ENCODE measurements at regions not wholly inside any gene's neighbourhood (a gene's known extent, or its start where the extent isn't known, plus 50 kb on each side); places are given as distances from the start of the nearest gene placed in this dataset.

GRCh38 chr6:67606906-67607828 is 1027.9 kb upstream of the ADGRB3 start:
- no peaks in the 10 kb centered on the region for H3K36me3 Mint-ChIP-seq

DNA sequence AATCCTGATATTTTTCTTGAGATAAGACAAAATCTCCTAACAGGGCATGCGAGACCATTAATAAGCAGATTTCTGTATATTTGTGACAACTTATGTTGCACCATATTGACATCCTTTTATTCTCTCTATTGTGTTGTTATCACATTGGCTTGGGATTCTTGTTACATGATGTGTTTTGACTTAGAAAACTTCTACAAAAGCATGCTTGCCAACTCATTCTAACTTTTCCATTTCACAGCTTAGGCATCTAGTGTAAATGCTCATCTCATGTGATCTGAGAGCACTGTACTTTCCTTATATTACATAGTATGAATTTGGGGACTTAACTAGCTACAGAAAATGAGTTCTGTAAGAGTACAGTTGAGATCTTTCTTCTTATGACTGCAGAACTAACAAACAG is 1040.7 kb upstream of the ADGRB3 start:
- no peak overlapping the region for H3K4me3 Mint-ChIP-seq
- no peaks in the 10 kb centered on the region for H3K9me3 Mint-ChIP-seq
- H3K4me1 Mint-ChIP-seq (ENCODE audit: unreplicated experiment), result no peaks in the 10 kb centered on the region
- TF ChIP-seq, protein P1, sequence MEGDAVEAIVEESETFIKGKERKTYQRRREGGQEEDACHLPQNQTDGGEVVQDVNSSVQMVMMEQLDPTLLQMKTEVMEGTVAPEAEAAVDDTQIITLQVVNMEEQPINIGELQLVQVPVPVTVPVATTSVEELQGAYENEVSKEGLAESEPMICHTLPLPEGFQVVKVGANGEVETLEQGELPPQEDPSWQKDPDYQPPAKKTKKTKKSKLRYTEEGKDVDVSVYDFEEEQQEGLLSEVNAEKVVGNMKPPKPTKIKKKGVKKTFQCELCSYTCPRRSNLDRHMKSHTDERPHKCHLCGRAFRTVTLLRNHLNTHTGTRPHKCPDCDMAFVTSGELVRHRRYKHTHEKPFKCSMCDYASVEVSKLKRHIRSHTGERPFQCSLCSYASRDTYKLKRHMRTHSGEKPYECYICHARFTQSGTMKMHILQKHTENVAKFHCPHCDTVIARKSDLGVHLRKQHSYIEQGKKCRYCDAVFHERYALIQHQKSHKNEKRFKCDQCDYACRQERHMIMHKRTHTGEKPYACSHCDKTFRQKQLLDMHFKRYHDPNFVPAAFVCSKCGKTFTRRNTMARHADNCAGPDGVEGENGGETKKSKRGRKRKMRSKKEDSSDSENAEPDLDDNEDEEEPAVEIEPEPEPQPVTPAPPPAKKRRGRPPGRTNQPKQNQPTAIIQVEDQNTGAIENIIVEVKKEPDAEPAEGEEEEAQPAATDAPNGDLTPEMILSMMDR (conservative IDR thresholded peaks at IDR 0.05), result no peak
- H3K27me3 Mint-ChIP-seq, result no peaks in the 10 kb centered on the region
- DNase-seq (ENCODE audit: extremely low spot score, unreplicated experiment), result no peak
- no peaks in the 10 kb centered on the region for H3K36me3 Mint-ChIP-seq
- no peak overlapping the region for H3K27ac Mint-ChIP-seq

More at GRCh38 chr6:67606906-67607828, 1027.9 kb upstream of the ADGRB3 start:
- Mint-ChIP-seq H3K27ac (no peak overlapping the region), H3K4me3 (no peak overlapping the region), H3K27me3 (no peaks in the 10 kb centered on the region), H3K4me1 (ENCODE audit: unreplicated experiment) (no peaks in the 10 kb centered on the region), H3K9me3 (no peaks in the 10 kb centered on the region)
- TF ChIP-seq, protein P1 (conservative IDR thresholded peaks at IDR 0.05), result no peak
- no peak for DNase-seq (ENCODE audit: extremely low spot score, unreplicated experiment)

GRCh38 chr6:67593247-67593646 is 1041.8 kb upstream of the ADGRB3 start:
- no peaks in the 10 kb centered on the region for H3K27me3 Mint-ChIP-seq

GRCh38 chr6:67591910-67592309 is 1043.2 kb upstream of the ADGRB3 start:
- Mint-ChIP-seq H3K36me3 (no peaks in the 10 kb centered on the region), H3K4me1 (ENCODE audit: unreplicated experiment) (no peaks in the 10 kb centered on the region), H3K27me3 (no peaks in the 10 kb centered on the region), H3K4me3 (no peak overlapping the region), H3K27ac (no peak overlapping the region), H3K9me3 (no peaks in the 10 kb centered on the region)
- TF ChIP-seq, protein P1 (conservative IDR thresholded peaks at IDR 0.05), result no peak
- no peak for DNase-seq (ENCODE audit: extremely low spot score, unreplicated experiment)

More at GRCh38 chr6:67593247-67593646, 1041.8 kb upstream of the ADGRB3 start:
- TF ChIP-seq, protein P1 (conservative IDR thresholded peaks at IDR 0.05), result no peak
- Mint-ChIP-seq H3K36me3 (no peaks in the 10 kb centered on the region), H3K4me1 (ENCODE audit: unreplicated experiment) (no peaks in the 10 kb centered on the region), H3K27ac (no peak overlapping the region), H3K9me3 (no peaks in the 10 kb centered on the region), H3K4me3 (no peak overlapping the region)
- DNase-seq (ENCODE audit: extremely low spot score, unreplicated experiment), result no peak

GRCh38 chr6:67567842-67568241 is 1067.2 kb upstream of the ADGRB3 start:
- no peak overlapping the region for H3K4me3 Mint-ChIP-seq
- no peak overlapping the region for H3K27ac Mint-ChIP-seq
- no peaks in the 10 kb centered on the region for H3K9me3 Mint-ChIP-seq
- H3K27me3 Mint-ChIP-seq, result no peaks in the 10 kb centered on the region
- no peaks in the 10 kb centered on the region for H3K4me1 Mint-ChIP-seq (ENCODE audit: unreplicated experiment)
- H3K36me3 Mint-ChIP-seq, result no peaks in the 10 kb centered on the region
- TF ChIP-seq, protein P1 (conservative IDR thresholded peaks at IDR 0.05), result no peak
- no peak for DNase-seq (ENCODE audit: extremely low spot score, unreplicated experiment)
